ENCODE measurements at regions not wholly inside any gene's neighbourhood (a gene's known extent, or its start where the extent isn't known, plus 50 kb on each side); places are given as distances from the start of the nearest gene placed in this dataset.

DNA sequence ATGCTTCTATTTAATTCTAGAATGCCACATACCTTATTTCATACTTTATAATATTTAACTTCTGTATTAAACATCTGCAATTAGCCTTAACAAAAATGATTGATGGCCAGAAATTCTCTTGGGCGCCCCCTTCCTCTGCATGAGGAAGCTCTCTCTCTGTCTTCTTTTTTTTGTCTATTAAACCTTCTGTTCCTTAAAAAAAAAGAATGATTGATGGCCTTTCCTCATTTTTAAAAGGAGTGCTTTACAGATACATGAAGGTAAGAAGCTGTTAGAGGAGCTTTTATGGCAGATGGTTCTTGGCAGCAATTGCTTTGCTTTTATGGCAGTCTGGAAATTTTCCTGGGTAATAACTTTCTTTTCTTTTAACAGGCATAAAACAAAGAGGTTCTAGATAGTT, 526.9 kb downstream of the SLC4A3 start:
- no peak for DNase-seq
- WGBS, 2 donors (ENCODE audit: low coverage in 1 of 2): 18 to 30% methylated on average over 1 of the region's 1 CpG
- H3K36me3 ChIP-seq: no peaks in the 10 kb centered on the region
- TF ChIP-seq POLR2A (IDR thresholded peaks at IDR 0.05): no peak
- TF ChIP-seq POLR2AphosphoS5 (IDR thresholded peaks at IDR 0.05): no peak
- TF ChIP-seq, protein P1, sequence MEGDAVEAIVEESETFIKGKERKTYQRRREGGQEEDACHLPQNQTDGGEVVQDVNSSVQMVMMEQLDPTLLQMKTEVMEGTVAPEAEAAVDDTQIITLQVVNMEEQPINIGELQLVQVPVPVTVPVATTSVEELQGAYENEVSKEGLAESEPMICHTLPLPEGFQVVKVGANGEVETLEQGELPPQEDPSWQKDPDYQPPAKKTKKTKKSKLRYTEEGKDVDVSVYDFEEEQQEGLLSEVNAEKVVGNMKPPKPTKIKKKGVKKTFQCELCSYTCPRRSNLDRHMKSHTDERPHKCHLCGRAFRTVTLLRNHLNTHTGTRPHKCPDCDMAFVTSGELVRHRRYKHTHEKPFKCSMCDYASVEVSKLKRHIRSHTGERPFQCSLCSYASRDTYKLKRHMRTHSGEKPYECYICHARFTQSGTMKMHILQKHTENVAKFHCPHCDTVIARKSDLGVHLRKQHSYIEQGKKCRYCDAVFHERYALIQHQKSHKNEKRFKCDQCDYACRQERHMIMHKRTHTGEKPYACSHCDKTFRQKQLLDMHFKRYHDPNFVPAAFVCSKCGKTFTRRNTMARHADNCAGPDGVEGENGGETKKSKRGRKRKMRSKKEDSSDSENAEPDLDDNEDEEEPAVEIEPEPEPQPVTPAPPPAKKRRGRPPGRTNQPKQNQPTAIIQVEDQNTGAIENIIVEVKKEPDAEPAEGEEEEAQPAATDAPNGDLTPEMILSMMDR (IDR thresholded peaks at IDR 0.05): no peak
- TF ChIP-seq EP300 (IDR thresholded peaks at IDR 0.05; ENCODE audit: low read depth): no peak
- peaks cover 0 to 9% (median 2%) of the 10 kb centered on the region in 4 donors for H3K4me1 ChIP-seq
- in situ Hi-C loops (cut with MboI; ENCODE audit: low pct_ligation_motif_present in 1 of 4, low pct_unique_long_range_greater_than_20kb in 1 of 4, low sequenced_read_pairs in 3 of 4): no loop called here
- no peak overlapping the region for H3K27ac ChIP-seq
- intact Hi-C loops (cut with DNase I; ENCODE audit: low total_unique reads): no loop called here
- no peaks in the 10 kb centered on the region for H3K9me3 ChIP-seq
- no peak overlapping the region for H3K4me3 ChIP-seq
- no peaks in the 10 kb centered on the region for H3K27me3 ChIP-seq

- Histone ChIP-seq H3K4me1 (peaks cover 0 to 9% (median 2%) of the 10 kb centered on the region in 4 donors), H3K27me3 (no peaks in the 10 kb centered on the region), H3K9me3 (no peaks in the 10 kb centered on the region), H3K36me3 (no peaks in the 10 kb centered on the region), H3K27ac (no peak overlapping the region), H3K4me3 (no peak overlapping the region)
- in situ Hi-C loops (cut with MboI; ENCODE audit: low pct_ligation_motif_present in 1 of 4, low pct_unique_long_range_greater_than_20kb in 1 of 4, low sequenced_read_pairs in 3 of 4) (no loop called here), intact Hi-C loops (cut with DNase I; ENCODE audit: low total_unique reads) (no loop called here)
- no peak for DNase-seq
- TF ChIP-seq POLR2A (IDR thresholded peaks at IDR 0.05) (no peak), EP300 (IDR thresholded peaks at IDR 0.05; ENCODE audit: low read depth) (no peak), POLR2AphosphoS5 (IDR thresholded peaks at IDR 0.05) (no peak)
- TF ChIP-seq, protein P1 (IDR thresholded peaks at IDR 0.05): no peak
- 80 to 86% methylated on average over 1 to 3 of the region's 3 CpGs for WGBS, 2 donors (ENCODE audit: low coverage in 1 of 2)
Measured at GRCh38 chr2:220157312-220157711, 529.9 kb downstream of the SLC4A3 start.

DNA sequence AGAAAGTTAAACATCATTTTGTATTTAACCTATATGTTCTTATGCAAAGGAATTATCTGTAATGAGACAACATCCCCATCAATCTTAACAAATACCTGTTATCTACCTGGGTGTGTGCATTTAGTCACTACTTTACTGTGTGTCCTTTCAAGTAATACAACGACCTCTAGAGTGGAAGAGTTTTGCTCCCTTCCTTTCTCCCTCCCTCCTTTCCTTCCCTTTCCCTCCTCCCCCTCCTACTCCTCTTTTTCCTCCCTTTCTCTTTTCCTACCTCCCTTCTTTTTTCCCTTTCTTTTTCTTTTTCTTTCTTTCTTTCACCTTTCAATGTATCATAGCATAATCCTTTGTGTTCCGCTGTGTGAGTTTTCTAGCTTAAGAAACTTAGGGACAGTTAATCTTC, 532.3 kb downstream of the SLC4A3 start:
- Histone ChIP-seq H3K36me3 (no peaks in the 10 kb centered on the region), H3K27me3 (no peaks in the 10 kb centered on the region), H3K4me1 (peaks cover 0 to 1% (median 0%) of the 10 kb centered on the region in 4 donors), H3K4me3 (no peak overlapping the region), H3K9me3 (no peaks in the 10 kb centered on the region), H3K27ac (no peak overlapping the region)
- in situ Hi-C loops (cut with MboI; ENCODE audit: low pct_ligation_motif_present in 1 of 4, low pct_unique_long_range_greater_than_20kb in 1 of 4, low sequenced_read_pairs in 3 of 4) (no loop called here), intact Hi-C loops (cut with DNase I; ENCODE audit: low total_unique reads) (no loop called here)
- DNase-seq: no peak
- no peak for TF ChIP-seq POLR2A (IDR thresholded peaks at IDR 0.05)
- 79 to 100% methylated on average over 2 of the region's 2 CpGs for WGBS, 2 donors (ENCODE audit: low coverage in 1 of 2)

- in situ Hi-C loops (cut with MboI; ENCODE audit: low pct_ligation_motif_present in 1 of 4, low pct_unique_long_range_greater_than_20kb in 1 of 4, low sequenced_read_pairs in 3 of 4) (no loop called here), intact Hi-C loops (cut with DNase I; ENCODE audit: low total_unique reads) (no loop called here)
- Histone ChIP-seq H3K27ac (no peak overlapping the region), H3K9me3 (no peaks in the 10 kb centered on the region), H3K4me1 (no peaks in the 10 kb centered on the region), H3K4me3 (no peak overlapping the region), H3K27me3 (no peaks in the 10 kb centered on the region), H3K36me3 (no peaks in the 10 kb centered on the region)
- DNase-seq: no peak
- WGBS, 2 donors (ENCODE audit: low coverage in 1 of 2): 61% methylated on average over 1 of the region's 1 CpG; no CpG with 5 or more reads in 1 of the 2 donors
- TF ChIP-seq POLR2AphosphoS5 (IDR thresholded peaks at IDR 0.05): no peak
- no peak for TF ChIP-seq POLR2A (IDR thresholded peaks at IDR 0.05)
- no peak for TF ChIP-seq EP300 (IDR thresholded peaks at IDR 0.05; ENCODE audit: low read depth)
- TF ChIP-seq, protein P1 (IDR thresholded peaks at IDR 0.05): no peak
Measured at GRCh38 chr2:220162320-220162719, 534.9 kb downstream of the SLC4A3 start.

DNA sequence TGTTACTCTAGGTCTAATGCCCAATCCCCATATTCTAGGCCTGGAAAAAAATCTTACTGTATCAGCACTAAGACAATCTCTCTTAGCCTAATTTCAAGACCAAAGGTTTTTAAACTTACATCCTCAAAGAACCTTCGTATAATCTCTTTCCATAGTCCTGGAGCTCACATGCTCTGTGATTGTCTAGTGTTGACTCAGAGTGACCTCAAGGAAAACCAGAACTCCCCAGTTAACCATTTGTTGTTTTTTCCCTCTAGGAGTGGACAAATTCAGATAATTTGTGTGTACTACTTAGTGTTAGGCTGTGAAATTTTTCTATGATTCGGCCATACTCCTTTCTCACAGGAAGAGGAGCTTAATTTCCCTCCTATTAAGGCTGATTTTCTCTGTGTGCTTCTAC, 536.1 kb downstream of the SLC4A3 start:
- no peaks in the 10 kb centered on the region for H3K4me1 ChIP-seq
- no peak for TF ChIP-seq POLR2AphosphoS5 (IDR thresholded peaks at IDR 0.05)
- no peak for TF ChIP-seq EP300 (IDR thresholded peaks at IDR 0.05; ENCODE audit: low read depth)
- TF ChIP-seq POLR2A (IDR thresholded peaks at IDR 0.05): no peak
- TF ChIP-seq, protein P1 (IDR thresholded peaks at IDR 0.05): no peak
- no peaks in the 10 kb centered on the region for H3K36me3 ChIP-seq
- in situ Hi-C loops (cut with MboI; ENCODE audit: low pct_ligation_motif_present in 1 of 4, low pct_unique_long_range_greater_than_20kb in 1 of 4, low sequenced_read_pairs in 3 of 4) (no loop called here), intact Hi-C loops (cut with DNase I; ENCODE audit: low total_unique reads) (no loop called here)
- WGBS, 2 donors (ENCODE audit: low coverage in 1 of 2): 66 to 68% methylated on average over 2 of the region's 2 CpGs
- no peak for DNase-seq
- no peaks in the 10 kb centered on the region for H3K9me3 ChIP-seq
- H3K27me3 ChIP-seq: no peaks in the 10 kb centered on the region
- no peak overlapping the region for H3K4me3 ChIP-seq
- H3K27ac ChIP-seq: no peak overlapping the region

All from transverse colon (tissue), 4 donors.